Islet precursor cell (in vitro differentiated cells): ENCODE measurements at regions not wholly inside any gene's neighbourhood (a gene's known extent, or its start where the extent isn't known, plus 50 kb on each side); places are given as distances from the start of the nearest gene placed in this dataset.

Experiments used
- DNase-seq: peaks from one replicate; pipeline ENCODE4 v3.0.0-alpha.2; 2018

DNA sequence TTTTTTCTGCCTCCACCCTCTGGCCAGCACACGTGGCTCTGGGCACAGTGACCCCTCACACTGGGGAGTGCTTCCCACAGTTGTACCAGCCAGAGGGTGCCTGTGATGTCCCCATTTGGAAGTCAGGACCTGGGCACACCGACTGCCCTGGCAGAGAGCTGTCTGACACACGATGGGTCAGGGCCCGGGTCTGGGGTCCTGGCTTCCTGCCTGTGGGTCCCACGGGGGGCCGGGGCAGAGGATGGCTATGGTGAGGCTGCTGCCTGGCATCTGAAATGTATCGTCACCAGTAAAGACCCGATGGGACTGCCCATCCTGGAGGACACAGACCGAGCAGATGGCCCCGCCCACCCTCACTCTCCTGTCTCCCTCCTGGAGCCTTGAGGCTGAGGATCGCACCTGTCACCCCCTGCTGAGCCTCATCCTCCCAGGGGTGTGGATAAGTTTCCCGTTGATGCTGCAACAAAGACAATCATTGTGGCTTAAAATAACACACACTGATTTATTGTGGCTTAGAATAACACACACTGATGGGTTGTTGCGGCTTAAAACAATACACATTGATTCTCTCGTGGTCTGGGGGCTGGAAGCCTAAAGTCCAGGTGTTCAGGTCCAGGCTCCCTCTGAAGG is 88.8 kb upstream of the TTC34 start:
- DNase-seq, result no peak

DNA sequence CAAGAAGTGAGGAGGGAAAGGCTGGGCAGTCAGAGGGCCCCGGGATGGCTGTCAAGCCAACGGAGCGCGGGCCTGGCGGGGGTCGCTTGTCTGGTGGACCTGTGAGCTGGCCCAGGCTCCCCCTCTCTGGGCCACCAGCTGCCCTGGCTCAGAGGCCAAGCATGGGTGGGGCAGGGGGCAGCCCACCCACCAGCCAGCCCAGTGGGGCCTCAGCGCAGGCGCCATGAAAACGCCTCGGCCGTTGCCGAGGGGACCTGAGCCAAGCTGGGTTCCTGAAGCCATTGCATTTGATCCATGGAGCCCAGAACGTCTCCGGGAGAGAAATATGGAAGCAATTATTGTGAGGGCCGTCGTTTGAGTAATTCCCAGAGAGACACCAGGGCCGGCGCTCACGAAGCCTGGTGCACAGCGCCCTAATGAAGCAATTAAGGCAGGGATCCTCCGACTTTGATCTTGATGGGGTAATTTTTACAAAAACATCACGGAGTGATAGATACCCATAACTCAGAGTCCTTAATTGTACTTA is 90.5 kb upstream of the TTC34 start:
- no peak for DNase-seq

- DNase-seq, result no peak
Observed at GRCh38 chr1:2893473-2894120, 92.1 kb upstream of the TTC34 start.

DNA sequence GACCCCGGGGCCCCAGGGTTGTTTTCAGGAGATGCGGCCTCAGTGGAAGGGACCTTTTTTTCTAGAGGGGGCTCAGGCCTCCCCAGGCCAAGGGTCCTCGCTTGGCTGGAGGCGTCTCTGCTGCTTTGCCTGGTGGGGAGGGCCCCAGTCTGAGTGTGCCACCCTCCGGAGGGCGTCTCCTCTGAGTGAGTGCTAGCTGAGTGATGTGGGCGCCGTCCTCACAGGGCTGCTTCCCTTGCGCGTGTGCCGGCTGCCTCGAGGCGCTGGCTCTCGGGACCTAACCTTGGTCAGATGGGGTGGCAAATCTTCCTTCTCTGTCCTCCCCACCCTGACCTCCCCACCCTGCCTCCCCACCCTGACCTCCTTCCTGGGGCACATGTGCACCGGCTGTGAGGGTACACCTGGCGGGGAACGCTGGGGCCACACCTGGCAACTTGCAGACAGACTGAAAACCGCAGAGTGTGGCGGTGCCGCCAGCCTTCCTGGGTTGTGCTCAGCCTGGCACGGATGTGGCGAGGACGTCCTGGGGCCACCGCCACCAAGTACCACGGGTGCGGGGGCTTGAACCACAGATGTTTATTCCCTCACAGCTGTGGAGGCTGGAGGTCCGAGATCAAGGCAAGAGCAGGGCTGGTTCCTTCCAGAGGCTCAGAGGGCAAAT is 93.0 kb upstream of the TTC34 start:
- no peak for DNase-seq

DNA sequence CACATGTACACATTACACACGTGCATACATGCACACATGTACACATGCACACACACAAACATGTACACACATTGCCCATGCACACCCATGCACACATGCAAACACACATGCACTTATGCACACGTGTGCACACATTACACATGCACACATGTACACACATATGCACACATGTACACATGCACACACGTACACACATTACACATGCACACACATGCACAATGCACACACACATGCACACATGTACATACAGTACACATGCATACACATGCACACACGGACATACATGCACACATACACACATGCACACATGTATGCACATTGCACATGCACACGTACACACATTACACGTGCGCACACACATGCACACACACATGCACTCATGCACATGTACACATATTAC is 95.3 kb upstream of the TTC34 start:
- DNase-seq, result no peak

DNA sequence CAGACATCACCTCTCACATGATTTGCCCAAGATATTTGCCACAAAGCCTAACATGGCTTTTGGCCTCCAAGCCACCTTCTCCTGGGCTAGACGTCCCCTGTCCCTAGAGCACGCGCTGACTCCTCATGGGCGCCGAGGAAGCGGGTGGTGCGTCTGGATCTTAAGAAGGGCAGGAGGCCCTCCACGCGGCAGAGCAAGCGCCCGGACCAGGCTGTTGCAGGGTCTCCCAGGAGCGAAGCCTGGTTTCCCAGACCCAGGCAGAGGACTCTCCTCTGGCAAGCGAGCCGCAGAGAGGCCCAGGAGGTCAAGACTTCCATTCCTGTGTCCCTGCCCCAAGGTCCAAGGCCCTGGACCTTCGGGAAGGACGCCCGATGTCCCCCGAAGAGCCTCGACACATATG is 101.7 kb upstream of the TTC34 start:
- no peak for DNase-seq

GRCh38 chr1:2904191-2904590 is 102.7 kb upstream of the TTC34 start:
- no peak for DNase-seq

DNA sequence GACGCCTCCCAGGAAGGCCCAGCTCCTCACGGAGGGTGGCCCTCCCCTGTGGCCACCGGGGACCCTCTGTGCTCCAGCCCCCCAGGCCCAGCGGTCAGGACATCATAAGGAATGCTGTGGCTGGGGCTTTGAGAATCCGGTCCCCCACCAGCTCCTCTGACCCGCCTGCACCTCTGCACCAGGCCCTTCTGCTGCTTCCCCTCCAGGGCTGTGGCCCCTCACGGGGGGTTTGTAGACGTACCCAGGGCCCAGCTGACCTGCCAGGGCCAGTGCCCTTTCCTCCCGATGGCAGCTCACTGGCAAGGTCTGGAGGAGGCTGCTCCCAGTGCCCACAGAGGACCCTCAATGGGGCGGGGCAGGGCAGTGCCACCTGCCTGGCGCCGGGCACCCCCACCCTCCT is 103.9 kb upstream of the TTC34 start:
- no peak for DNase-seq

GRCh38 chr1:2906085-2906484 is 104.6 kb upstream of the TTC34 start:
- no peak for DNase-seq

DNA sequence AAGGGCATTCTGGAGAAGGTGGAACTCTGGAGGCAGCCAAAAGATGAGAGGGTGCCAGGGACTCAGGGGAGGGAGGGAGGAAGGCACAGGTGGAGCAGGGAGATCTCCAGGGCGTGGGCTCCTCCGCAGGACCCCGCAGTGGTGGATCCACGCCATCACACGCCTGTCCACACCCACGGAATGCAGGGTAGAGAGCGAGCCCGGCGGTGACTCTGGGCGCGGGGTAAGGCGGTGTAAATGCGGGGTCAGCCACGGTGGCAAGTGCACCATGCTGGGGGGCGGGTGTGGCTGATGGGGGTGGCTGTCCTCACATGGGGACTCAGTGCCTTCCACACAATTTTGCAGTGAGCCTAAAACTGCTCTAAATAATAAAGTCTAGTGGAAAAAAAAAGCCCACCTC is 105.1 kb upstream of the TTC34 start:
- no peak for DNase-seq

- no peak for DNase-seq
Observed at GRCh38 chr1:2907051-2907450, 105.6 kb upstream of the TTC34 start.

GRCh38 chr1:2908081-2908480 is 106.6 kb upstream of the TTC34 start:
- DNase-seq, result no peak

DNA sequence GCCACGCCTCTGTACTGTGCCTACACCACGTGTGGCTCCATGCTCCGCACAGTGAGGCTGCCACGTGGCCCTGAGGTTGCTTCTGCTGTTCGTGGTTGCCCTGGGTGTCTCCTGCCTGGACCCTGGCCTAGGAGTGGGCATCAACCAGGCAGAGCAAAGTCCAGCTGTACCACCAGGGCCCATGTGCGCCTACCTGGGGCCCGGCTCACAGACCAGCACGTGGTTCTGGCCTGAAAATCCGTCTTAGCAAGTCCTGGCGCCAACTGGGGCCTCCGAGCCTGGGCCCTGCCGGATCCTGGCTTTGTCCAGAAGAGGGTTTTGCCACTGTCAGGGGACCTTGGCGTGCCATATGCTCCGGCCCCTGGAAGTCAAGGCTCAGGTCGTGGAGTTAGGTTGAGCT is 107.1 kb upstream of the TTC34 start:
- DNase-seq, result no peak

- DNase-seq, result no peak
Observed at GRCh38 chr1:2909797-2910196, 108.3 kb upstream of the TTC34 start.

DNA sequence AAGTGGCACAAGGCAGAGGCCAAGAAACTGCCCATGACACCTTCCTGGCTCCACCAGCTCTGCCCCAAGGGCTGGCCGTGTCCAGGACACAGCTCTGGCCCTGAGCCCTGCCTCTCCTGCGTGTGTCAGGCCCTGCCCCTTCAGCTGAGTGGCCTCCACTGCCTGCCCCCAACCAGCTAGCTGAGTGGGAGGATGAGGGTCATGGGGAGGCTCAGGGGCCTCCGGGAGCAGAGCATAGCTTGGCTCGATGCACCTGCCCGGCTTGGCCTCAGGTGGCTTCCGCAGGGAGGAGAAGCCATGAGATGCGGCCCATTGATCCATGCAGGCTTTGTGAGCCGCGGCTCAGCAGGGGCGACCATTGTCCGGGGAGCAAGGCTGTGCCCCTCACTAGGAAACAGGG is 108.7 kb upstream of the TTC34 start:
- DNase-seq, result no peak

DNA sequence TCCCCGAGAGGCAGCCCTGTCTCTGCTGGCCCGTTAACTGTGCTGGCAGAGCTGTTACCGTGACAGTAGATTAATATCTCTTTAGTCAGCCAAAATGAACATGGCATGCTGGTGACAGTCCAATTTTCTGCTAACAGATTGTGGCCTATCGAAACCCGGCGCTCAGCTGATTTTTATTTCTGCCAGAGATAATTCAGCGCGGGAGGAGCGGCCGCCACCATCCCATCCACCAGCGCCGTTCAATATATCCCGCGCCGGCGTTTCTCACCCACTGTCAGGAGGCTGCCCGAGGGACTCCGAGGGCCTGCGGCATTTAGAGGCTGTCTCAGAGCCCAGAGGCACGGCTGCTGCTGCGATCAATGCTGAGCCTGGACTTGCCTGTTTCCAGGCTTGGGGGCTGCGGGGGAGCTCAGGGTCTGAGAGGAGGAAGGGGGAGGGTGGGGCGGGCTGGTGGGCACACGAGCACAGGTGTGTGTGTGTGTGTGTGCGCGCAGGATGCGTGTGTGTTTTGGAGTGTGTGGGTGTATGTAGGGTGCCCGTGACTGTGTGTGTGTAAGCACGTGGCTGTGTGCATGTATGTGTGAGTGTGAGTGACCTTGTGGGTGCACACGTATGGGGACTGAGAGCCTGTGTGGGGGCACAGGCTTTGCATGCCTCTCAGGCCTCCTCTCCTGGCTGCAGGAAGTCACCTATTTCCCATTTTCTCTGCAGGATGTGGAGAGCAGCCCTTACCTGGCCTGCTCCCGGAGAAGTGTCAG is 109.7 kb upstream of the ACTRT2 start:
- DNase-seq, result no peak

DNA sequence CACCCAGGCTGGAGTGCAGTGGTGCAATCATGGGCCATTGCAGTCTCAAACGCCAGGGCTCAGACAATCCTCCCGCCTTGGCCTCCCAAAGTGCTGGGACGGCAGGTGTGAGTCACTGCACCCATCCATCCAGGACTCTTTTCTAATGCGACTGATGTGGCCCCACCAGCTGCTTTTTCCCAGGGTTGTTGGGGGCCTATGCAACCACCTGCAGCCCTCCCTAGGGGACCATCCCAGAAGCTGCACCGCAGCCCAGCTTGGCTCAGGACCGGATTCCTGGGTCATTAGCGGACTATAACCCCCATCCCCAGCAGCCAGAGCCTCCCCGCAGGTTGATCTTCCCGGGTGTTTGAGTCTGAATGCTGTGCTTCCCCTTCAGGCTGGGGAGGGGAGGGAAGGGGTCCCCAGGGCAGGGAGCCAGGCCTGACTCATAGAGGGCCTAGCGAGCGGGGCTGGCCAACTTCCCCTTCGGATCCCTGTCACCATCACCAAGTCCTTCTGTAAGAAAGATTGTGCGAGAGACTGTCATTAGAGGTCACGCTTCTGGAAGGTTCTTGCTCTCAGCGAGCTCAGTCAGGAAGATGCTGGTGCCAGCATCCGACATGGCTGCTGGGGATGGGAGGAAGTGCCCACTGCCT is 108.7 kb upstream of the ACTRT2 start:
- no peak for DNase-seq

GRCh38 chr1:2913091-2913490 is 108.2 kb upstream of the ACTRT2 start:
- DNase-seq, result no peak

DNA sequence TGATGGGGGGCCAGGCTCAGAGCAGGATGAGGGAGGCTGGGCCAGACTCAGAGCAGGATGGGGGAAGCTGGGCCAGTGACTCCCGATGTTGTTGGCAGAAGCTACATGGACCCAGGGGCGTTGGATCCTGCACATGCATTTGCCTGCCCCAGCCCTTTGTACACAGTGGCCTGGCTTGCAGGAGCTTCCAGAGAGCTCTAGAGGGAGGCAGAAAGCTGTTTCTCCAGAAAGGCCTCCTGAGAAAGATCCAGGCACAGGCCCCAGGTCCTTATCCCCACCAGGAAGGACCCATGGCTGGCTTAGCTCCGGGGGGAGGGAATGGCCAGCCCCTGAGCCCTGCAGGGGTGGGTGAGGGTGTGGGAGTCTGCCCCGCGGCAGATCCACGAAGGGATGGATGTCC is 106.6 kb upstream of the ACTRT2 start:
- no peak for DNase-seq

DNA sequence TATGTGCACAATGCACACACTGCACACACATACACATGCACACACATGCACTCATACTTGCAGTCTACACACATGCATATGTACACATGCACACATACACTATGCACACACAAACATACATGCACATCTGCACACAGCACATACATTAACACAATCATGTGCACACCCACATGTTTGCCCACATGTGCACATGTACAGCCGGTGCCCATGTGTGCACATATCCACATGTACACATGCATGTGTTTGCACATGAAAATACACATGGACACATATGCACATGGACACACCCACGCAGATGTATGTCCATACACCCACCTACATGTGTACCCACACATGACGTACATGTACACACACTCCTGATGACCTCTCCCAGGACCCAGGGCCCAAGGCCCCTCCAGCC is 105.1 kb upstream of the ACTRT2 start:
- no peak for DNase-seq

DNA sequence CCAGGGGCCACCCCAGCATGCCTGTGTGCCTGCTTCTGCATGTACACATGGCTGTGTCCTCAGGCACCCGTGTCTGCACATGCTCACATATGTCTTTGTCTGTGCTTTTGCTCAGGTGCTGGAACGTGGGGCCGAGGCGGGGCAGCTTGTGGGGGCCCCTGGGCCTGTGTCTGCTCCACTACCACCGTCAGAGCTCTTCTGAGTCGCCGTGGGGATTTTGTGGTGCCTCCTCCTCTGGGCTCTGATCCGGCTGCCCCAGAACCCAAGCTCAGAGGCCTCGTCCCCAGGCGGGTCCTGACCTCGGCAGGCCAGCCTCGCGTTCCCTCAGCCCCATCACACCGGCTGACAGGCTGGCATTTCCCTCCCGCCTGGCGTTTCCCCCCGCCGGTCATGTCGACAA is 104.6 kb upstream of the ACTRT2 start:
- no peak for DNase-seq

DNA sequence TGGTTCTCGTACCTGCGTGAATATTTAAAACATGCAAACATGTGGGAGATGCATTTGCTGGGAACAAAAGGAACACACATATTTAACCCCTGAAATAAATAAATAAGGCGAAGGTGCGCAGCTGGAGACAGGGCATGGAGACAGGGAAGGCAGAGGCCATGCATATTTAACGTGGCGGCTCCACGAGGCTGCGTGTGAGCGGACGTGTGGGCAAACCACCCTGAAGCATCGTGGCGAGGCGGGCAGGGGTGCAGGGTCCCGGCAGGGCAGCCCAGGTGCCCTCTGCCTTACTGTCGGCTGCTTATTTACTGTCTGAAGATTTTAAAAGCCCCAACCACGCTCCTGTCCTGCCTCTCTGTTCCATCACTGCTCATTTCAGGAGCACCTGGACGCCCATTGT is 104.0 kb upstream of the ACTRT2 start:
- no peak for DNase-seq

DNA sequence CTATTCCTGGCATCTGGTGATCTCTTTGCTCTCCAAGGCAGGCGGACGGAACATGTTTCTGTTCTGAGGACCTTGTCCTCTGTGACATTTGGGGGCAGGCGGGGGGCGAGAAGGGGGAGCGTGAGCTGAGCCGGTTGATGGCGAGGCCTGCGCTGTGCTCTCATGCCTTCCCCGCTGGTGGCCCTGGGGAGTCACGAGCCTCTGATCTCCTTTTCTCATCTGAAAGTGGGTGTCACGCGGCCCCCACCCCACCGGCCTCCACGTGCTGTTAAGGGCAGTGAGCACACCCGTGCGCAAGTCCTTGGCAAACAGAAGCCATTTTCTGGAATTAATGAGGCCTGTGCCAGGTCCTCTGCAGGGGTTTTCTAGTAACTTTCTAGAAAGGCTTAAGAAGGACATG is 102.8 kb upstream of the ACTRT2 start:
- no peak for DNase-seq
